Parathyroid adenoma (tissue), 2 donors: ENCODE measurements at regions not wholly inside any gene's neighbourhood (a gene's known extent, or its start where the extent isn't known, plus 50 kb on each side); places are given as distances from the start of the nearest gene placed in this dataset.

Experiments used
- H2AFZ ChIP-seq: fragments of 300-600 bp; sonication (generic); one replicate; pipeline ENCODE4 v1.7.0; 2017; ENCODE audit warnings: antibody characterized with exemption, mild to moderate bottlenecking
- H3K27ac ChIP-seq: fragments of 300-600 bp; sonication (generic); one replicate; pipeline ENCODE4 v1.7.0; 2017
- H3K27me3 ChIP-seq: fragments of 300-600 bp; sonication (generic); one replicate; pipeline ENCODE4 v1.7.0; 2017; ENCODE audit warnings: low read length; ENCODE audit not compliant: control insufficient read depth, insufficient read depth
- H3K36me3 ChIP-seq: fragments of 300-600 bp; sonication (generic); one replicate; pipeline ENCODE4 v1.7.0; 2017; ENCODE audit warnings: low read length; ENCODE audit not compliant: control insufficient read depth, insufficient read depth
- H3K4me1 ChIP-seq: fragments of 300-600 bp; sonication (generic); one replicate; pipeline ENCODE4 v1.7.0; 2017; ENCODE audit warnings: control low read depth
- H3K4me2 ChIP-seq: fragments of 300-600 bp; sonication (generic); one replicate; pipeline ENCODE4 v1.7.0; 2017; ENCODE audit warnings: low read length
- H3K4me3 ChIP-seq: fragments of 300-600 bp; sonication (generic); one replicate; pipeline ENCODE4 v1.7.0; 2017; ENCODE audit warnings: low read depth, low read length
- H3K79me2 ChIP-seq: fragments of 300-600 bp; sonication (generic); one replicate; pipeline ENCODE4 v1.7.0; 2017; ENCODE audit warnings: control low read depth
- H3K9ac ChIP-seq: fragments of 300-600 bp; sonication (generic); one replicate; pipeline ENCODE4 v1.7.0; 2017; ENCODE audit warnings: mild to moderate bottlenecking
- H3K9me3 ChIP-seq: fragments of 300-600 bp; sonication (generic); one replicate; pipeline ENCODE4 v1.7.0; 2017; ENCODE audit warnings: low read length; ENCODE audit not compliant: control insufficient read depth
- CTCF ChIP-seq: fragments of 300-600 bp; sonication (generic); IDR thresholded peaks from one replicate; pipeline ENCODE4 v1.7.0; 2017; ENCODE audit warnings: antibody characterized with exemption, mild to moderate bottlenecking
- donor health status: primary hyperparathyroidism.

- H3K4me2 ChIP-seq = no peak overlapping the region
- H3K9me3 ChIP-seq = no peaks in the 10 kb centered on the region
- no peaks in the 10 kb centered on the region for H3K79me2 ChIP-seq
- H3K27ac ChIP-seq = no peak overlapping the region
- H2AFZ ChIP-seq = no peak overlapping the region
- no peak overlapping the region for H3K4me3 ChIP-seq
- no peaks in the 10 kb centered on the region for H3K36me3 ChIP-seq
- H3K9ac ChIP-seq = no peak overlapping the region
- TF ChIP-seq CTCF = no peak
- H3K27me3 ChIP-seq = no peaks in the 10 kb centered on the region
- H3K4me1 ChIP-seq = no peaks in the 10 kb centered on the region
These were observed 1932.6 kb upstream of the TENM3 start for GRCh38 chr4:180310616-180311015.

GRCh38 chr4:180314972-180315371 lies 1928.2 kb upstream of the TENM3 start:
- Histone ChIP-seq H2AFZ (no peak overlapping the region), H3K36me3 (no peaks in the 10 kb centered on the region), H3K27ac (no peak overlapping the region), H3K9me3 (no peaks in the 10 kb centered on the region), H3K79me2 (no peaks in the 10 kb centered on the region), H3K4me2 (no peak overlapping the region), H3K9ac (no peak overlapping the region), H3K4me3 (no peak overlapping the region), H3K27me3 (no peaks in the 10 kb centered on the region), H3K4me1 (no peaks in the 10 kb centered on the region)
- TF ChIP-seq CTCF = no peak

- H3K4me1 ChIP-seq = no peaks in the 10 kb centered on the region
- no peak overlapping the region for H3K27ac ChIP-seq
- H3K36me3 ChIP-seq = no peaks in the 10 kb centered on the region
- no peak overlapping the region for H3K4me2 ChIP-seq
- H3K9ac ChIP-seq = no peak overlapping the region
- no peak for TF ChIP-seq CTCF
- H3K9me3 ChIP-seq = no peaks in the 10 kb centered on the region
- H3K4me3 ChIP-seq = no peak overlapping the region
- no peaks in the 10 kb centered on the region for H3K27me3 ChIP-seq
- no peak overlapping the region for H2AFZ ChIP-seq
- H3K79me2 ChIP-seq = no peaks in the 10 kb centered on the region
These were observed 1912.7 kb upstream of the TENM3 start for GRCh38 chr4:180330521-180330920.

GRCh38 chr4:180333162-180333561 lies 1910.0 kb upstream of the TENM3 start:
- no peak overlapping the region for H3K27ac ChIP-seq
- H3K4me2 ChIP-seq = no peak overlapping the region
- no peaks in the 10 kb centered on the region for H3K9me3 ChIP-seq
- no peaks in the 10 kb centered on the region for H3K36me3 ChIP-seq
- H3K79me2 ChIP-seq = no peaks in the 10 kb centered on the region
- no peaks in the 10 kb centered on the region for H3K27me3 ChIP-seq
- no peak overlapping the region for H3K4me3 ChIP-seq
- no peak overlapping the region for H2AFZ ChIP-seq
- no peaks in the 10 kb centered on the region for H3K4me1 ChIP-seq
- TF ChIP-seq CTCF = no peak
- no peak overlapping the region for H3K9ac ChIP-seq

- Histone ChIP-seq H3K4me1 (no peaks in the 10 kb centered on the region), H3K4me3 (no peak overlapping the region), H3K27ac (no peak overlapping the region), H3K9ac (no peak overlapping the region), H2AFZ (no peak overlapping the region), H3K79me2 (no peaks in the 10 kb centered on the region), H3K27me3 (no peaks in the 10 kb centered on the region), H3K9me3 (no peaks in the 10 kb centered on the region), H3K36me3 (no peaks in the 10 kb centered on the region), H3K4me2 (no peak overlapping the region)
- no peak for TF ChIP-seq CTCF
These were observed 1907.6 kb upstream of the TENM3 start for GRCh38 chr4:180335566-180335965.
